Activated CD4-positive, alpha-beta T cell treated with anti-CD3 and anti-CD28 coated beads for 48 hours (primary cell): ENCODE measurements at regions not wholly inside any gene's neighbourhood (a gene's known extent, or its start where the extent isn't known, plus 50 kb on each side); places are given as distances from the start of the nearest gene placed in this dataset.

Experiments used
- DNase-seq: peaks from one replicate; pipeline ENCODE4 v3.0.0-alpha.2; 2020

GRCh38 chr13:63999614-64000305 is 2584.1 kb upstream of the PCDH20 start:
- no peak for DNase-seq

- no peak for DNase-seq
Measured at GRCh38 chr13:63983366-63983765, 2567.7 kb upstream of the PCDH20 start.

GRCh38 chr13:63979951-63980350 is 2564.3 kb upstream of the PCDH20 start:
- no peak for DNase-seq

GRCh38 chr13:63972328-63972727 is 2556.7 kb upstream of the PCDH20 start:
- DNase-seq = no peak

- DNase-seq = no peak
Measured at GRCh38 chr13:63954683-63955082, 2539.0 kb upstream of the PCDH20 start.

- DNase-seq = no peak
Measured at GRCh38 chr13:63948045-63948444, 2532.4 kb upstream of the PCDH20 start.

- no peak for DNase-seq
Measured at GRCh38 chr13:63944911-63945310, 2529.3 kb upstream of the PCDH20 start.

- DNase-seq = no peak
Measured at GRCh38 chr13:63942372-63942771, 2526.7 kb upstream of the PCDH20 start.

GRCh38 chr13:63938851-63939250 is 2523.2 kb upstream of the PCDH20 start:
- no peak for DNase-seq

- no peak for DNase-seq
Measured at GRCh38 chr13:63910511-63910910, 2494.9 kb upstream of the PCDH20 start.

GRCh38 chr13:63909726-63910375 is 2494.2 kb upstream of the PCDH20 start:
- DNase-seq = no peak

GRCh38 chr13:63902141-63902540 is 2486.5 kb upstream of the PCDH20 start:
- no peak for DNase-seq

- no peak for DNase-seq
Measured at GRCh38 chr13:63901630-63902029, 2486.0 kb upstream of the PCDH20 start.

GRCh38 chr13:63900406-63900805 is 2484.8 kb upstream of the PCDH20 start:
- DNase-seq = no peak

- DNase-seq = no peak
Measured at GRCh38 chr13:63896321-63896720, 2480.7 kb upstream of the PCDH20 start.

- no peak for DNase-seq
Measured at GRCh38 chr13:63882052-63882451, 2466.4 kb upstream of the PCDH20 start.

GRCh38 chr13:63880705-63881104 is 2465.1 kb upstream of the PCDH20 start:
- DNase-seq = no peak

GRCh38 chr13:63873936-63874335 is 2458.3 kb upstream of the PCDH20 start:
- DNase-seq = no peak

GRCh38 chr13:63864171-63864902 is 2448.7 kb upstream of the PCDH20 start:
- DNase-seq = no peak

- no peak for DNase-seq
Measured at GRCh38 chr13:63855457-63856118, 2439.9 kb upstream of the PCDH20 start.

GRCh38 chr13:63853816-63854215 is 2438.2 kb upstream of the PCDH20 start:
- DNase-seq = no peak

- no peak for DNase-seq
Measured at GRCh38 chr13:63851526-63851925, 2435.9 kb upstream of the PCDH20 start.
